Breast epithelium (tissue), 4 donors: ENCODE measurements at regions not wholly inside any gene's neighbourhood (a gene's known extent, or its start where the extent isn't known, plus 50 kb on each side); places are given as distances from the start of the nearest gene placed in this dataset.

Source experiments
- DNase-seq, 2 donors: peaks; one replicate each; pipeline ENCODE4 v3.0.0-alpha.2; 2019; ENCODE audit warnings: low spot score in 2 of 2
- H3K27ac ChIP-seq, 2 donors: fragments of 200-600 bp; sonication (generic) in 1 of 2; one replicate each; pipeline ENCODE4 v1.5.1; 2016 to 2019; ENCODE audit warnings: mild to moderate bottlenecking in 1 of 2
- H3K27me3 ChIP-seq, 2 donors: fragments of 200-600 bp; sonication (generic) in 1 of 2; one replicate each; pipeline versions ENCODE4 v1.5.1 to v1.6.0; 2017 to 2019; ENCODE audit warnings: control low read depth in 1 of 2, mild to moderate bottlenecking in 1 of 2
- H3K36me3 ChIP-seq: fragments of 200-600 bp; one replicate; pipeline ENCODE4 v1.5.1; 2019
- H3K4me1 ChIP-seq, 2 donors: fragments of 200-600 bp; sonication (generic); one replicate each; pipeline ENCODE4 v1.5.1; 2016 to 2019; ENCODE audit warnings: control low read depth in 1 of 2
- H3K4me3 ChIP-seq, 3 donors: fragments of 200-600 bp; sonication (generic); 1 replicate in 2 of 3; 2 replicates in 1 of 3; pipeline ENCODE4 v1.5.1; 2016 to 2019; ENCODE audit warnings: mild to moderate bottlenecking in 3 of 3, moderate library complexity in 2 of 3
- H3K9me3 ChIP-seq, 2 donors: fragments of 200-600 bp; sonication (generic) in 1 of 2; one replicate each; pipeline ENCODE4 v1.5.1; 2016 to 2019; ENCODE audit warnings: control low read depth in 1 of 2
- CTCF ChIP-seq, 3 donors: fragments of 450-650 bp; IDR thresholded peaks; one replicate each; pipeline ENCODE4 v1.5.1; 2016 to 2017; ENCODE audit warnings: antibody characterized with exemption in 3 of 3, mild to moderate bottlenecking in 3 of 3, moderate library complexity in 3 of 3
- POLR2A ChIP-seq: fragments of 450-650 bp; IDR thresholded peaks from one replicate; pipeline ENCODE4 v1.6.1; 2016; ENCODE audit warnings: antibody characterized with exemption, mild to moderate bottlenecking, moderate library complexity
- POLR2AphosphoS5 ChIP-seq, 3 donors: sonication (generic); formaldehyde crosslinking; IDR thresholded peaks; one replicate each; pipeline ENCODE4 v1.6.1; 2017; ENCODE audit warnings: antibody characterized with exemption in 3 of 3
- intact Hi-C: fragments of 100-400 bp; cut with DNase I; formaldehyde crosslinking; loops from one replicate; pipeline ENCODE4 v1.15.1; 2023; ENCODE audit warnings: low total_unique reads

- H3K9me3 ChIP-seq, result no peaks in the 10 kb centered on the region
- intact Hi-C loops, result no loop called here
Observed at GRCh38 chr9:72471096-72471495, 50.3 kb upstream of the TMC1 start.

GRCh38 chr9:72467766-72468738, 53.4 kb upstream of the TMC1 start:
- no peak overlapping the region for H3K4me3 ChIP-seq
- DNase-seq, result no peak
- H3K36me3 ChIP-seq, result no peaks in the 10 kb centered on the region
- no peak for TF ChIP-seq CTCF (IDR thresholded peaks at IDR 0.05)
- no peak for TF ChIP-seq POLR2A
- TF ChIP-seq POLR2AphosphoS5 (IDR thresholded peaks at IDR 0.05), result no peak
- no peaks in the 10 kb centered on the region for H3K27me3 ChIP-seq
- no peaks in the 10 kb centered on the region for H3K4me1 ChIP-seq
- intact Hi-C loops, result no loop called here
- H3K27ac ChIP-seq, result no peak overlapping the region
- H3K9me3 ChIP-seq, result no peaks in the 10 kb centered on the region

More at GRCh38 chr9:72471096-72471495, 50.3 kb upstream of the TMC1 start:
- H3K27me3 ChIP-seq, result no peaks in the 10 kb centered on the region
- no peaks in the 10 kb centered on the region for H3K36me3 ChIP-seq
- H3K4me1 ChIP-seq, result no peaks in the 10 kb centered on the region
- no peak overlapping the region for H3K27ac ChIP-seq
- no peak overlapping the region for H3K4me3 ChIP-seq
- TF ChIP-seq POLR2A (no peak), CTCF (IDR thresholded peaks at IDR 0.05) (no peak), POLR2AphosphoS5 (IDR thresholded peaks at IDR 0.05) (no peak)
- DNase-seq, result no peak

- Histone ChIP-seq H3K9me3 (no peaks in the 10 kb centered on the region), H3K4me1 (no peaks in the 10 kb centered on the region), H3K27ac (no peak overlapping the region), H3K36me3 (no peaks in the 10 kb centered on the region), H3K4me3 (no peak overlapping the region), H3K27me3 (no peaks in the 10 kb centered on the region)
- DNase-seq, result no peak
- intact Hi-C loops, result no loop called here
- no peak for TF ChIP-seq POLR2AphosphoS5 (IDR thresholded peaks at IDR 0.05)
- no peak for TF ChIP-seq CTCF (IDR thresholded peaks at IDR 0.05)
- TF ChIP-seq POLR2A, result no peak
Observed at GRCh38 chr9:72465593-72465984, 55.8 kb upstream of the TMC1 start.

GRCh38 chr9:72464857-72465592, 56.4 kb upstream of the TMC1 start:
- H3K27me3 ChIP-seq, result no peaks in the 10 kb centered on the region
- no peaks in the 10 kb centered on the region for H3K4me1 ChIP-seq
- no peak overlapping the region for H3K4me3 ChIP-seq
- no peaks in the 10 kb centered on the region for H3K36me3 ChIP-seq
- TF ChIP-seq POLR2AphosphoS5 (IDR thresholded peaks at IDR 0.05), result no peak
- no peak overlapping the region for H3K27ac ChIP-seq
- no peaks in the 10 kb centered on the region for H3K9me3 ChIP-seq
- intact Hi-C loops, result no loop called here
- DNase-seq, result no peak

- no peaks in the 10 kb centered on the region for H3K27me3 ChIP-seq
- no peak overlapping the region for H3K4me3 ChIP-seq
- no peaks in the 10 kb centered on the region for H3K36me3 ChIP-seq
- intact Hi-C loops, result no loop called here
- H3K4me1 ChIP-seq, result no peaks in the 10 kb centered on the region
- no peak for TF ChIP-seq POLR2AphosphoS5 (IDR thresholded peaks at IDR 0.05)
- no peak for TF ChIP-seq POLR2A
- H3K9me3 ChIP-seq, result no peaks in the 10 kb centered on the region
- no peak for DNase-seq
- H3K27ac ChIP-seq, result no peak overlapping the region
Observed at GRCh38 chr9:72462340-72462739, 59.1 kb upstream of the TMC1 start.
